ENCODE measurements at regions not wholly inside any gene's neighbourhood (a gene's known extent, or its start where the extent isn't known, plus 50 kb on each side); places are given as distances from the start of the nearest gene placed in this dataset.

DNA sequence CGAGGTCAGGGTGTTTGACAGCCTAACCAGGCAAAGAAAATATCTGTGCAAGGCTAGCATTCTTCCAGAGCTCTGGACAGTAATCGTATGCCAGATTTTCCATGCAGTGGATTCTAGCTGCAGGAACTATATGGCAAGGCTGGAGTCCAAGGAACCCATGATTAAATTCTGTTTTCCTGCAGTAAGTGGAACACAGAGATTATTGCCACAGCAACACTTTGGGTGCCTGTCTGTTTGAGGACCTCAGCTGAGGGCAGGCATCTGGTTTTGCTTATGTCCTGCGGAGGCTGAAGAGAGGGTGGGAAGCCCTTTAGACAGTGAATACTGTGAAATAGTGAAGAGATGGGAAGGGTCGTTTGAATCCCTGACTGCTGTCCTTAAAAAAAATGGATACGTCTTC, 104.4 kb downstream of the DAD1 start:
- no peak for TF ChIP-seq CTCF (IDR thresholded peaks at IDR 0.05)
- TF ChIP-seq EP300 (IDR thresholded peaks at IDR 0.05), result no peak
